DOHH2 (cell line): ENCODE measurements at regions not wholly inside any gene's neighbourhood (a gene's known extent, or its start where the extent isn't known, plus 50 kb on each side); places are given as distances from the start of the nearest gene placed in this dataset.

Source experiments
- EZH2phosphoT487 ChIP-seq: fragments of 200-600 bp; sonication (generic); IDR thresholded peaks from 2 replicates; pipeline ENCODE4 v1.6.1; 2017; ENCODE audit warnings: borderline replicate concordance, mild to moderate bottlenecking, antibody characterized with exemption, low read length, moderate library complexity, mixed read lengths
- TF ChIP-seq, protein P1 (sequence below): fragments of 200-600 bp; sonication (generic); IDR thresholded peaks from one replicate; pipeline ENCODE4 v1.5.1; 2014; ENCODE audit warnings: antibody characterized with exemption, mild to moderate bottlenecking, low read depth, low read length; ENCODE audit not compliant: poor library complexity, severe bottlenecking

DNA sequence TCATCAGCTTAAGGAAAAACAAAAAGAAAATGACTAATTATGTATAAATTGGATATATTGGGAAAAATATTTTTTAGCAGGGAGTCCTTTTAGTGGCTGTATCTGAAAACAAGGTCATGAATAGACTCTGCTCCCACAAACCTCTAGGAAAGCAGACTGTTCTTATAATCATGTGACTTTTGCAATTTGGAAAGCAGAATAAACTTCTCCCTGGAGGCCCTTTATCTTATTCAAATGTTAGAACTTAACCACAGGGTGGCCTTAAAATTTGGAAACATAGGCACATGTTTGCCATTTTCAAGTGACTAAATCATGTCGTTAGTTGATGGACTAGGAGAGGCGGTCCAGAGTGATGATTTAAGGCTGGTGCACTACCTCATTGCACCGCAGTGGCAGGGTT lies 196.6 kb upstream of the KRR1 start:
- TF ChIP-seq EZH2phosphoT487, result no peak
- TF ChIP-seq, protein P1, sequence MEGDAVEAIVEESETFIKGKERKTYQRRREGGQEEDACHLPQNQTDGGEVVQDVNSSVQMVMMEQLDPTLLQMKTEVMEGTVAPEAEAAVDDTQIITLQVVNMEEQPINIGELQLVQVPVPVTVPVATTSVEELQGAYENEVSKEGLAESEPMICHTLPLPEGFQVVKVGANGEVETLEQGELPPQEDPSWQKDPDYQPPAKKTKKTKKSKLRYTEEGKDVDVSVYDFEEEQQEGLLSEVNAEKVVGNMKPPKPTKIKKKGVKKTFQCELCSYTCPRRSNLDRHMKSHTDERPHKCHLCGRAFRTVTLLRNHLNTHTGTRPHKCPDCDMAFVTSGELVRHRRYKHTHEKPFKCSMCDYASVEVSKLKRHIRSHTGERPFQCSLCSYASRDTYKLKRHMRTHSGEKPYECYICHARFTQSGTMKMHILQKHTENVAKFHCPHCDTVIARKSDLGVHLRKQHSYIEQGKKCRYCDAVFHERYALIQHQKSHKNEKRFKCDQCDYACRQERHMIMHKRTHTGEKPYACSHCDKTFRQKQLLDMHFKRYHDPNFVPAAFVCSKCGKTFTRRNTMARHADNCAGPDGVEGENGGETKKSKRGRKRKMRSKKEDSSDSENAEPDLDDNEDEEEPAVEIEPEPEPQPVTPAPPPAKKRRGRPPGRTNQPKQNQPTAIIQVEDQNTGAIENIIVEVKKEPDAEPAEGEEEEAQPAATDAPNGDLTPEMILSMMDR, result no peak
